Fibroblast of skin of right quadriceps (primary cell): ENCODE measurements at regions not wholly inside any gene's neighbourhood (a gene's known extent, or its start where the extent isn't known, plus 50 kb on each side); places are given as distances from the start of the nearest gene placed in this dataset.

Experiments
- DNase-seq: peaks from one replicate; pipeline ENCODE4 v3.0.0-alpha.2; 2013

DNA sequence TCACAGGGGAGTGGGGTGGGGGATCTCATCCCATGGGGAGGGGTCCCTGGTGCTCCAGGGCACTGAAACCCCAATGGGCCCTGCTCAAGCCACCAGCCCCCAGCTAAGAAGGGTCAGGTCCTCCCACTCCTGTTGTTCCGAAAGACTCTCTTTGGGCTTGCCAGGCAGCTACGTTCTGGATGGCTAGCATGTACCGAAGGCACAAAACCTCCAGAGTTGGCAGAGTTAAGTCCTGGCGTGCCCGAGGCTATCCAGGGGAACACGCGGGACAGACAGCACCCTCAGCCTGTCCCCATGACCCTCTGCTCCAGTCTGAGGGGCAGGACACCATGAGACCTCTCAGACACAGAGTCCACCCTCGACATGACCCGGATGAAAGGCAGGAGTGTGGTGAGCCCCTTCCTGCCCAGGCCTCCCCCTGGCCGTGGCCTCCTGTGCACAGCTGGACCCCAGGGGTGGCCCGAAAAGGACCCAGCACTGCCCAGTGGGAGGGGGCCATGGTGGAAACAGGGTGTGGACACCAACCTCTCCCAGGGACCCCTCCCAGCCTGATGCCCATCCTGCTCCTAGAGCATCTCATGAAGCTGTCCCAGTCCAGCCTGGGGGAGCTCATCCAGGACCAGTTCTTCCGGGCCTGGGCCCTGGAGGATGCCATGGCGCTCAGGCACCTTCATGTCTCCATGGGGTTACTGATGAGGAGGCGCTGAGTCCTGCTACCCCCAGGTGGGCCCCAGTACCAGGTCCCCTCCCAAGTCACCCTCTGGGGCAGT, 53.0 kb upstream of the TPM4 start:
- no peak for DNase-seq

DNA sequence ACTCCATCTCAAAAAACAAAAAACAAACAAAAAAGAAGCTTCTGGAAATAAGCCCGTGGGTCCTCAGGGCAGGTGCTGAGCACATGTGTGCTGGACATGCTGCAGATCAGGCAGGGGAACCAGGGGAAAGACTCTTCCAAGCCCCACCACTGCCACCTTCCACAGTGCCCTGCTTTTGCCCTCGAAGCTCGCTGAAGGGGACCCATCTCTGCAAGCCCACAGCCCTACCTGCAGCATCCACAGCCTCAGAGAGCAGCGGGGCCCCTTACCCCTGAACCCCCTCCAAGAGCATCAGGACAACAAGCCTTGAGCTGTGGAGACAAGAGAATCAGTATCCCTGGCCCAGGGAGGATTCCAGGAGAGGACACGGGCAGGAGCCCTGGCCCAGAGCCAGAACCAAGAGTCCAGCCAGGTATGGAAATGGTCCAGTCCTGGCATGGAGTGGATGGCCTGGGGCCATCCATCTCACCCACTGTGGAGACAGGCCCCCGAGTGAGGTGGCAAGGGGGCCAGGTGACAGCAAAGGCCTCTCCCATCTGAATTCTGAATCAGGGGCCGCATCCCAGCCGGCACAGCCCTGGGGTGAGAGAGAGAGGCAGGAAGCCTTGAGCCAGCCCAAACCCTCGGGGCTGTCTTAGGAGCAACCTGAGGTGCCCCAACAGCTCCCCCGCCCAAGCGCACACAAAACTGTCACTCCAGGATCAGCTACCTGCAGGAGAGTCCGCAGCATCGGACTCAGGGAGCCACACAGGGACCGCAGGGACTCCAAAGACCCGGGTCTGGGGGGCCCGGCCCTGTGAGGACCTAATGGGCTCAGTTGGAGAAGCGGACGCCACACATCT, 51.8 kb upstream of the TPM4 start:
- DNase-seq, result no peak

DNA sequence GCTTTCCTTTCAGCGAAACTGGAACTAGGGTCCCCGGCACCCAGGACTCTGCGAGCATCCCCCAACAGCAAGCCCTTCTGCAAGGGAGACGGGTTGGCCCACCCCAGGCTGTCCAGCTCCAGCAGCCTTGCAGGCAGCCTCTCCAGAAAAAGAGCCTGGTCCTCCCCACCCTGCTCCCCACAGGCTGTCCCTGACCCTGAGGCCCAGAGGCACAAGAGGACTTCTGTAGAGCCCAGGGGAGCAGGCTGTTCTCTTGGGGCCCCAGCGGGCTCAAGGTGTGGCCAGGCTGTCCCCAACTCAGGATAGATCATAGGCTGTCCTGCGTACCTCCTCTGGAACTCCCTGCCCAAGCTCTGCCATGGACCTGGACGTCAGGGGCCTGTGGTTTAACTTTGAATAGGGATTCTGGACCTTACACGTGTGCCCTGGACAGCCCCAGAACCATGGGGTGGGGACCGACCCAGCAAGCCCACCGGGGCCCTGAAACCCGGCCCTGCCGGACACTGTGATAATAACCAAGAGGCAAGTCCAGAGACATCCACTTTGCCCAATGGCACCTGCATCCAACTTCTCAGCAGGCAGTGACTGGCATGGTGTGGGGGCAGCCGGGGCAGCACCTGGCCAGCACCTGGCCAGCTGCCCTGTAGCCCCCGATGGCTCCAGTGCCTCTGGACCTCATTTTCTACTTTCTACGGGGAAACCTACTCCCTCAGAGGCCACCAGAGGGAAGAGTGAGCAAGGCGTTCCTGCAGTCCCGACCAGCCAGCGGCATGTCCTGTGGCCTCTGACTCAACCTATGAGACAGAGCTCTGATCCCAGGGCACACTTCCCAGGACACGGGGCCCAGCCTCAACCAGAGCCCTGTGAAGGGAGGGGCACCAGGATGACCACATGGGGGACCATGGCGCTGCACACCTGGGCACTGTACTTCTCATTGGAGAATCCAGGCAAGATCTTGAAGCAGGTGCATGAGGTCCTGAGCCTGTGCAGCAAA, 50.9 kb upstream of the TPM4 start:
- DNase-seq, result peak; percentile 15

DNA sequence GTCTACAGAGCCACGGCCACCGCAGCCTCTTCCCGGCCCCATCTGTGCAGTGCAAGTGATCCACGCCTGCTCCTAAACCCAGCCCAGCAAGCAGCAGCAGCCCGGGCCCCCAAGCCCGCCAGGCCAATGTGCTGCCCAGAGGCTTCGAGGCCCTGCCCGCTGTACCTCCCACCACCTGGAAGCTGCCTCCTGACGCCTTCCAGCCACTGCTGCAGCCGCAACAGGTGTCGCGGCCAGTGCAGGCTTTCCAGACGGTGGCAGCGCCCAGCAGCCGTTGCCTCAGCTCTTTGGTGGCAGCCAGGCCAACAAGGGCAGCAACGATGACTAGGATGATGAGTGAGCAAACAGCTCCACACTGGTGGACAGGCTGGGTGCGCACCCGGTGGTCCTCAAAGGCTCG, 50.2 kb upstream of the TPM4 start:
- no peak for DNase-seq
